ENCODE measurements at regions not wholly inside any gene's neighbourhood (a gene's known extent, or its start where the extent isn't known, plus 50 kb on each side); places are given as distances from the start of the nearest gene placed in this dataset.

DNA sequence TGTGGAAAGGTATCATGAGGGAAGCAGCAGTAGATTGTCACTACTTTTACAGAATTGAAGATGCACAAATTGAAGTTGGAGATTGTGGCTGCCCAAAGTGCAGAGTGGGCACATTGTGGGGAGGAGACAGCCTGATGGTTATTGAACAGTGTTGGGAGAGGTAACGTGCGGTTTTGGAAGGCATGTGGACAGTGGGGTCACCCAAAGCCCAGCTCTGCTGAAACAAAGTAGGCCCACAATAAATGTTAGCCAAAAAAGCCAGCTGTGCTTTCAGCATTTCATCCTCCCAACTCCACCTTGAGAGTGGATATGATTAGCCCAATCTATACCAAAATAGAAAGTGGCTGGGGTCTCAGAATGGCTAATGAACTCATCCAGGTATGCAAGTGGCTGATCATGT lies 96.7 kb downstream of the TMX1 start:
- TF ChIP-seq EZH2 (IDR thresholded peaks at IDR 0.05; ENCODE audit: borderline replicate concordance, low read depth, low read length, severe bottlenecking) = no peak
- TF ChIP-seq, protein P1, sequence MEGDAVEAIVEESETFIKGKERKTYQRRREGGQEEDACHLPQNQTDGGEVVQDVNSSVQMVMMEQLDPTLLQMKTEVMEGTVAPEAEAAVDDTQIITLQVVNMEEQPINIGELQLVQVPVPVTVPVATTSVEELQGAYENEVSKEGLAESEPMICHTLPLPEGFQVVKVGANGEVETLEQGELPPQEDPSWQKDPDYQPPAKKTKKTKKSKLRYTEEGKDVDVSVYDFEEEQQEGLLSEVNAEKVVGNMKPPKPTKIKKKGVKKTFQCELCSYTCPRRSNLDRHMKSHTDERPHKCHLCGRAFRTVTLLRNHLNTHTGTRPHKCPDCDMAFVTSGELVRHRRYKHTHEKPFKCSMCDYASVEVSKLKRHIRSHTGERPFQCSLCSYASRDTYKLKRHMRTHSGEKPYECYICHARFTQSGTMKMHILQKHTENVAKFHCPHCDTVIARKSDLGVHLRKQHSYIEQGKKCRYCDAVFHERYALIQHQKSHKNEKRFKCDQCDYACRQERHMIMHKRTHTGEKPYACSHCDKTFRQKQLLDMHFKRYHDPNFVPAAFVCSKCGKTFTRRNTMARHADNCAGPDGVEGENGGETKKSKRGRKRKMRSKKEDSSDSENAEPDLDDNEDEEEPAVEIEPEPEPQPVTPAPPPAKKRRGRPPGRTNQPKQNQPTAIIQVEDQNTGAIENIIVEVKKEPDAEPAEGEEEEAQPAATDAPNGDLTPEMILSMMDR (IDR thresholded peaks at IDR 0.05; ENCODE audit: borderline replicate concordance, extremely low read depth, low read length, poor library complexity, severe bottlenecking) = no peak
